ENCODE measurements at regions not wholly inside any gene's neighbourhood (a gene's known extent, or its start where the extent isn't known, plus 50 kb on each side); places are given as distances from the start of the nearest gene placed in this dataset.

GRCh38 chr6:87938287-87938686 is 109.4 kb upstream of the SPACA1 start:
- Histone ChIP-seq H4K20me1 (ENCODE audit: insufficient read depth) (no peaks in the 10 kb centered on the region), H3K9me2 (ENCODE audit: insufficient read depth, low read length) (no peaks in the 10 kb centered on the region), H3K4me3 (ENCODE audit: low read length) (no peak overlapping the region), H3K27me3 (ENCODE audit: insufficient read depth, low read depth, low read length) (no peaks in the 10 kb centered on the region), H2AFZ (ENCODE audit: low read depth, low read length) (no peak overlapping the region), H3K9me3 (ENCODE audit: low read length) (no peaks in the 10 kb centered on the region), H3K9ac (ENCODE audit: low read length) (no peak overlapping the region), H3K4me2 (ENCODE audit: low read length) (no peak overlapping the region), H3K79me2 (replicated peaks; ENCODE audit: insufficient read depth, low read length) (no peaks in the 10 kb centered on the region), H3K36me3 (ENCODE audit: insufficient read depth, low read length) (no peaks in the 10 kb centered on the region), H3F3A (ENCODE audit: insufficient read depth, low read length, poor library complexity, severe bottlenecking) (no peaks in the 10 kb centered on the region), H3K27ac (ENCODE audit: low read length) (no peak overlapping the region)
- TF ChIP-seq POLR2AphosphoS5 (IDR thresholded peaks at IDR 0.05): no peak
- no peak for TF ChIP-seq EP300 (conservative IDR thresholded peaks at IDR 0.05; ENCODE audit: poor library complexity, severe bottlenecking)
- no peak for TF ChIP-seq MXI1 (conservative IDR thresholded peaks at IDR 0.05; ENCODE audit: poor library complexity, severe bottlenecking)
- no peak for TF ChIP-seq REST (IDR thresholded peaks at IDR 0.05; ENCODE audit: borderline replicate concordance)
- no peak for TF ChIP-seq RAD21 (conservative IDR thresholded peaks at IDR 0.05)
- no peak for TF ChIP-seq TAF1 (IDR thresholded peaks at IDR 0.05; ENCODE audit: low read depth)
- TF ChIP-seq CTCF (IDR thresholded peaks at IDR 0.05; ENCODE audit: poor library complexity, severe bottlenecking): no peak
- no peak for TF ChIP-seq EZH2 (IDR thresholded peaks at IDR 0.05; ENCODE audit: borderline replicate concordance, insufficient read depth, low read length, poor library complexity, severe bottlenecking)
- TF ChIP-seq SMC3 (conservative IDR thresholded peaks at IDR 0.05; ENCODE audit: poor library complexity): no peak

- TF ChIP-seq EZH2 (IDR thresholded peaks at IDR 0.05; ENCODE audit: borderline replicate concordance, insufficient read depth, low read length, poor library complexity, severe bottlenecking) (no peak), MXI1 (conservative IDR thresholded peaks at IDR 0.05; ENCODE audit: poor library complexity, severe bottlenecking) (no peak), TAF1 (IDR thresholded peaks at IDR 0.05; ENCODE audit: low read depth) (no peak), POLR2AphosphoS5 (IDR thresholded peaks at IDR 0.05) (no peak), SMC3 (conservative IDR thresholded peaks at IDR 0.05; ENCODE audit: poor library complexity) (no peak), EP300 (conservative IDR thresholded peaks at IDR 0.05; ENCODE audit: poor library complexity, severe bottlenecking) (no peak), REST (IDR thresholded peaks at IDR 0.05; ENCODE audit: borderline replicate concordance) (no peak), CTCF (IDR thresholded peaks at IDR 0.05; ENCODE audit: poor library complexity, severe bottlenecking) (no peak), RAD21 (conservative IDR thresholded peaks at IDR 0.05) (no peak)
- Histone ChIP-seq H3K9me3 (ENCODE audit: low read length) (no peaks in the 10 kb centered on the region), H3K79me2 (replicated peaks; ENCODE audit: insufficient read depth, low read length) (no peaks in the 10 kb centered on the region), H3K36me3 (ENCODE audit: insufficient read depth, low read length) (no peaks in the 10 kb centered on the region), H3K9ac (ENCODE audit: low read length) (no peak overlapping the region), H4K20me1 (ENCODE audit: insufficient read depth) (no peaks in the 10 kb centered on the region), H3F3A (ENCODE audit: insufficient read depth, low read length, poor library complexity, severe bottlenecking) (no peaks in the 10 kb centered on the region), H3K9me2 (ENCODE audit: insufficient read depth, low read length) (no peaks in the 10 kb centered on the region), H3K4me2 (ENCODE audit: low read length) (no peak overlapping the region), H3K27me3 (ENCODE audit: insufficient read depth, low read depth, low read length) (no peaks in the 10 kb centered on the region), H2AFZ (ENCODE audit: low read depth, low read length) (no peak overlapping the region), H3K27ac (ENCODE audit: low read length) (no peak overlapping the region), H3K4me3 (ENCODE audit: low read length) (no peak overlapping the region)
These were observed 111.6 kb upstream of the SPACA1 start for GRCh38 chr6:87936065-87936464.

Measured in neural cell (in vitro differentiated cells).